ENCODE measurements at regions not wholly inside any gene's neighbourhood (a gene's known extent, or its start where the extent isn't known, plus 50 kb on each side); places are given as distances from the start of the nearest gene placed in this dataset.

DNA sequence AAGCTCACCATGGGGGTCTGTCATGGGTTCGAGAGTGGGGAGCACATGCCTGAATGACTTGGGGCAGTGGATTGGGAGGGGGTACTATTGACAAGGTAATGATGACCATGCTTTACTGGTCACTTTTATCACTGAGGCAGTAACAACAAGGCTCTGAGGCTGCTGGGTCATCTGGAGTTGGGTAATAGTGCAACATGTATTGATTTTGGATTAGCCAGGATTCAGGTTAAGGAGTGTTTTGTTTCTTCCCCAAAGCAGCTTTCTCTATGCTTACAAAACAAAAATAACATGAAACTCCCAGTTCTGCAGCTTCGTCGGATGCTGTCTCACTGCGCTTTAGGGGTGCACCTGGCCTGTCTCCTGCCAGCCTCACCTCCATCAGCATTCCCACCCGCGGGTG lies 155.3 kb downstream of the GADD45G start:
- TF ChIP-seq CTCF (IDR thresholded peaks at IDR 0.05): no peak
- no peak for TF ChIP-seq POLR2A (IDR thresholded peaks at IDR 0.05)
- TF ChIP-seq POLR2AphosphoS5 (IDR thresholded peaks at IDR 0.05): no peak

Measured in suprapubic skin (tissue), 4 donors.